Activated CD4-positive, alpha-beta T cell treated with anti-CD3 and anti-CD28 coated beads for 36 hours (primary cell): ENCODE measurements at regions not wholly inside any gene's neighbourhood (a gene's known extent, or its start where the extent isn't known, plus 50 kb on each side); places are given as distances from the start of the nearest gene placed in this dataset.

Experiments
- ATAC-seq: fragments of 200-7000 bp; cut with Tn5 transposase; one replicate; pipeline ENCODE4 v1.10.0; 2021; ENCODE audit warnings: mild to moderate bottlenecking, moderate library complexity
- CTCF ChIA-PET: fragments of 350-600 bp; sonication (Branson Sonifier 250); formaldehyde crosslinking; loops from one replicate; lab custom pipeline; 2021; ENCODE audit warnings: antibody characterized with exemption; lab: Charles Lee
- POLR2A ChIA-PET: fragments of 350-600 bp; sonication (Branson Sonifier 250); formaldehyde crosslinking; loops from one replicate; lab custom pipeline; 2021; ENCODE audit warnings: antibody characterized with exemption, inconsistent platforms; lab: Charles Lee
- DNase-seq: peaks from one replicate; pipeline ENCODE4 v3.0.0-alpha.2; 2020
- H3K27ac Mint-ChIP-seq: one replicate; pipeline ENCODE4 v1.8.0; 2021; ENCODE audit warnings: mixed read lengths
- H3K27me3 Mint-ChIP-seq: one replicate; pipeline ENCODE4 v1.8.0; 2021; ENCODE audit warnings: mixed read lengths
- H3K36me3 Mint-ChIP-seq: one replicate; pipeline ENCODE4 v1.8.0; 2021; ENCODE audit warnings: low read depth, mixed read lengths
- H3K4me1 Mint-ChIP-seq: one replicate; pipeline ENCODE4 v1.8.0; 2021; ENCODE audit warnings: mixed read lengths
- H3K4me3 Mint-ChIP-seq: one replicate; pipeline ENCODE4 v1.8.0; 2021; ENCODE audit warnings: mild to moderate bottlenecking, moderate library complexity, mixed read lengths
- H3K9me3 Mint-ChIP-seq: one replicate; pipeline ENCODE4 v1.8.0; 2021; ENCODE audit warnings: low read depth, mixed read lengths
- intact Hi-C, 2 experiments: fragments of 100-400 bp; cut with DNase I in 1 of 2; cut with micrococcal nuclease in 1 of 2; formaldehyde crosslinking; loops; one replicate each; pipeline versions ENCODE4 v1.14.2 to v1.15.1; 2022 to 2024; cut with DNase I, micrococcal nuclease

DNA sequence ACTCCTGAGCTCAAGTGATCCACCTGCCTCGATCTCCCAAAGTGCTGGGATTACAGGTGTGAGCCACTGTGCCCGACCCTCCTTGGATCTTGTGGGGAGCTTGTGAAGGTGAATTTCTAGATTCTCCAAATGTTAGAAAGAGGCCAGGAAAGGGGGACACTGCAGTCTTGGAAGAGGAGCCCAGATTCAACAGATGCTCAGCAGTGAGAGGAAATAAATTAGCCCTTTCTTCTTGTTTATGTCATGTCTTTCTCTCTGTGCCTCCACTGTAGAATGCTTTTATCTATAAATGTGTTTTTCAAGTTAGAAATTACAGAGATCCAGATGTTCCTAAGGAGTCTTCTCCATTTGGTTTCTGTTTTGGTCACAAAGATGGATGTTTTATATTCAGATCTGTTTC, 346.6 kb upstream of the KAZN start:
- H3K4me1 Mint-ChIP-seq = no peaks in the 10 kb centered on the region
- no peaks in the 10 kb centered on the region for H3K27me3 Mint-ChIP-seq
- H3K36me3 Mint-ChIP-seq = no peaks in the 10 kb centered on the region
- no peaks in the 10 kb centered on the region for H3K9me3 Mint-ChIP-seq
- no peak for ATAC-seq
- no peak overlapping the region for H3K4me3 Mint-ChIP-seq
- DNase-seq = no peak
- POLR2A ChIA-PET = no interaction called here
- CTCF ChIA-PET = interaction anchor here (1.6 kb wide), 1 partner anchor 11 kb away, joined by 4 read pairs; no protein-coding TSS in a partner anchor
- no peak overlapping the region for H3K27ac Mint-ChIP-seq
- intact Hi-C loops = no loop called here

DNA sequence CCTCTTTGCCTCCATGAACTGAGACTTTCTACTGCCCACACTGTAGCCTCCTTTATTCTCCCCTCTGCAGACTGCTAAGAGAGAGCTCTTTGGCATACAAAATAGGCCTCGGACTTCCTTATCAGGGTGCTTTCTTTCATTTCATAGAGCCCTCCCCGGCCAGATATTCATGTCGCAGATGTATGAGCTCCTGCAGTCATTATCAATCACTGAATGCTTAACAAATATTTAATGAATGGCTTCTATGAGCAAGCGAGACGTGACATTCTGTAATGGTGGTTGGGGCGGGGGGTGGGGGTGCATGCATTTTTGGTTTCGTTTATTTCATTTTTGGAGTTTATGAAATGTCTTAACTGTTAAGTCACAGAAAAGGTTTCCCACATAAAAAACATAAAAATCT, 344.8 kb upstream of the KAZN start:
- Mint-ChIP-seq H3K9me3 (no peaks in the 10 kb centered on the region), H3K4me1 (no peaks in the 10 kb centered on the region), H3K27me3 (no peaks in the 10 kb centered on the region), H3K4me3 (no peak overlapping the region), H3K27ac (no peak overlapping the region), H3K36me3 (no peaks in the 10 kb centered on the region)
- ChIA-PET CTCF (interaction anchor here (1.6 kb wide), 1 partner anchor 9 kb away, joined by 4 read pairs; no protein-coding TSS in a partner anchor), POLR2A (no interaction called here)
- ATAC-seq = no peak
- intact Hi-C loops = no loop called here
- no peak for DNase-seq

DNA sequence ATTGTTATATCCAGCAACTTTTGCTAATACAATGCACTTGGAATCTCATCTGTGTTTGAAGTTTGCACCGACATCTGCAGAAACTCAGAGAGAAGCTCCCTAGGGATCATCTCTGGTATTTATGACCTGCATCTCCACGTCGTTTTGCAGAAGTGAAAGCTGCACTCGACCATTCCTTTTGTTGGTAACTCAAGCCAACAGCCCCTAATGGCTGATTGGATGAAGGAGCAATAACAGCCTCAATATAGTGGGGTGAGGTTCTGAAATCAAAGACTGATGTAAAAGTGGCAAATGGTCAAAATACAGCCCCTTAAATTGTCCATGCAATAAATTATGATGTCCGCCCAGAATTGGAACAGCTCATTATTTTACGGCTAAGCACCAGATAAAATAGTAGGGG, 344.2 kb upstream of the KAZN start:
- Mint-ChIP-seq H3K27me3 (no peaks in the 10 kb centered on the region), H3K4me3 (no peak overlapping the region), H3K4me1 (no peaks in the 10 kb centered on the region), H3K9me3 (no peaks in the 10 kb centered on the region), H3K27ac (no peak overlapping the region), H3K36me3 (no peaks in the 10 kb centered on the region)
- ATAC-seq (no peak), DNase-seq (no peak)
- ChIA-PET POLR2A (no interaction called here), CTCF (no interaction called here)
- intact Hi-C loops = no loop called here

DNA sequence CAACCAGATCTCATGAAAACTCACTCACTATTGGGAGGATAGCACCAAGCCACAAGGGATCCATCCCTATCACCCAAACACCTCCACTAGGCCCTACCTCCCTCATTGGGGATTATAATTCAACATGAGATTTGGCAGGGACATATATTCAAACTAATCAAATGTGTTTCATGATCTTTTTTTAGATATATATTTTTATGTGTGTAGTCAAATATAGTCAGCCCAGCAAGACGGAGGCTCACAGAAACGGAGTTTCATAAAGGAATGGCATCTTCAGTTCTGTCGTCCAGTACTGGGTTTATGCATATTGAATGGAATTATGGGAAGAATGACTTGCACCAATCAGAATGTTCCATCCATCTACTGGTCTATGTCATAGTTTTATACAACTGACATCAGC, 343.3 kb upstream of the KAZN start:
- Mint-ChIP-seq H3K4me1 (no peaks in the 10 kb centered on the region), H3K27ac (no peak overlapping the region), H3K27me3 (no peaks in the 10 kb centered on the region), H3K4me3 (no peak overlapping the region), H3K9me3 (no peaks in the 10 kb centered on the region), H3K36me3 (no peaks in the 10 kb centered on the region)
- DNase-seq (no peak), ATAC-seq (no peak)
- ChIA-PET CTCF (no interaction called here), POLR2A (no interaction called here)
- intact Hi-C loops = no loop called here

DNA sequence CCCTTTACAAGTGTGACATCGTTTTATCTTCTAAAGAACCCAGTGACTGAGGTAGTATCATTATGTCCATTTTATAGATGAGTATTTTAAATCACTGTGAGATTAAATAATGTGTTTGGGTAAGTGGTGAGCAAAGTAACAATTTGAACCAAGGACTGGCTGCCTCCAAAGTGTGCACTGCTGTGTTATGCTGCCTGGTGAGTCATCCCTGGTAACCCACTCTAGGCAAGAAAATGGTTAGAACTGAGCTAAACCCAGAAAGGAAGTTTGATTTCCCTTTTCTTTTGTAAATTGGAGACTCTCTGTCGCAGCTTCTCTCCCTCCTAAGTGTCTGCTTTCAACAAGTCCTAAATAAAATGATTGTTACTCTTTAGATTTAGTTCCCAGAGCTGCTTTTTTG, 342.8 kb upstream of the KAZN start:
- no peaks in the 10 kb centered on the region for H3K27me3 Mint-ChIP-seq
- DNase-seq (no peak), ATAC-seq (no peak)
- ChIA-PET CTCF (no interaction called here), POLR2A (no interaction called here)
- no peaks in the 10 kb centered on the region for H3K4me1 Mint-ChIP-seq
- no peak overlapping the region for H3K27ac Mint-ChIP-seq
- intact Hi-C loops = no loop called here
- no peaks in the 10 kb centered on the region for H3K36me3 Mint-ChIP-seq
- H3K4me3 Mint-ChIP-seq = no peak overlapping the region
- H3K9me3 Mint-ChIP-seq = no peaks in the 10 kb centered on the region

DNA sequence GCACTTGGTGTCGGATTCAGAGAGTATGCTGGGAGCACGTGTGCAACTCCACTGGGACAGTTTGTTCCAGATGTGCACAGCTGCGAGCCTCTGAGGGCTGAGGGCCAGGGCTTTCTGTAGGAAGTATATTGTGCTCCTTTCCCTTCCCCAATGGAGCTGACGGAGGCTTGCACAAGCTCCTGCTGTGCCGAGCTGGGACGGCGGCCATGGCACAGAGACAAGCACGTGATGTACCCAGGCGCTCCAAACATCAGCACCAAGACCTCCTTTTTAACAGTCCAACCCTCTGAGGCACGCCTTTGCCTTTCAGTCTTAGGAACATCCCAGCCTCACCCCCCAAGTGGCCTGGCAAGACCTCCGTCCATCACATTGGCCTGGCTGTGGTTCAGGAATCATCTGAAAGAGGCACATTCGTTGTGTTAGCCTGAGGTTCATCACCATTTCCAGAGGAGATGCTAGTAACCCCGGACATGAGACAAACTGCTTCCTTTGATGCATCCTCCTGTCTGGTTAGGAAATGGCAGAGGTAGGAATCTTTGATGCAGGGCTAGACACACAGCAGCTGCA, 339.2 kb upstream of the KAZN start:
- Mint-ChIP-seq H3K36me3 (no peaks in the 10 kb centered on the region), H3K4me1 (no peaks in the 10 kb centered on the region), H3K9me3 (no peaks in the 10 kb centered on the region), H3K27ac (no peak overlapping the region), H3K4me3 (no peak overlapping the region), H3K27me3 (no peaks in the 10 kb centered on the region)
- ChIA-PET POLR2A (no interaction called here), CTCF (no interaction called here)
- ATAC-seq = no peak
- no peak for DNase-seq
- intact Hi-C loops = no loop called here

DNA sequence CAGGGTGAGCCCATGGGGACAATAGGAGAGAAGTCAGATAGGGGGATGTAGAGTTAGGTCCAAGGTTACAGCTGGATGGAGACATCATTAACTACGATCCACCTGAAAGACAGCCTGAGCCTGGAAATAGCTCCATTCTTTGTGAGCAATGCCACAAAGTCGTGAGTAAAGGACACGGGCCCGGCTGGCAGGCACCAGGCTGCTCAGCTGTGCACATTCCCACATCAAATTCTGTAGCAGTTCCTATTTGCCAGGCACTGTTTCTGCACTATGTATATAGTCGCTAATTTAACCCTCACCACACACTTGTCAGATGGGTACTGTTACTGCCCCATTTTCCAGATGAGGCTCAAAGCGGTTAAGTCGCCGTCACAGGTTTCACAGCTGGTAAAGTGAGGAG, 338.0 kb upstream of the KAZN start:
- intact Hi-C loops = no loop called here
- no peaks in the 10 kb centered on the region for H3K4me1 Mint-ChIP-seq
- no peak overlapping the region for H3K4me3 Mint-ChIP-seq
- H3K27ac Mint-ChIP-seq = no peak overlapping the region
- DNase-seq = no peak
- H3K9me3 Mint-ChIP-seq = no peaks in the 10 kb centered on the region
- no peak for ATAC-seq
- CTCF ChIA-PET = no interaction called here
- H3K27me3 Mint-ChIP-seq = no peaks in the 10 kb centered on the region
- POLR2A ChIA-PET = no interaction called here
- H3K36me3 Mint-ChIP-seq = no peaks in the 10 kb centered on the region

DNA sequence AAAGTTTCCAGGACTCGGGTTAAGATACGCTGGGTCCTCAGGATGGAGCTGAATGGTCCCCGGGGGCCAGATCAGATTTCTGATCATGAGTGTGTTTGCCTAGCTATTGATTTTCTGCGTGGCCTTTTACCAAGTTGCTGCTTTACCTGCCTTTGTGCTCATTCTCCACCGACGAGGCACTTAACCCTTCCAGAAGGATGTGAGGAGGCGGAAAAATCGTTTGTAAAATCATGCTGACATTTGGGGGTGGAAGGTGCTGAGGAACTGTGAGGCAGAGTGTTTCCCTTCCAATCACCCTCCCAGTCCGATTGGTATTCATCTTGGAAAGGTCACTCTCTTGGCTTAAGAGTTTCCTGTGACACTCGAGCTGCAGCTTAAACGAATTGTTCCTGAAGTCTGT, 337.1 kb upstream of the KAZN start:
- ATAC-seq (no peak), DNase-seq (no peak)
- intact Hi-C loops = no loop called here
- no peaks in the 10 kb centered on the region for H3K36me3 Mint-ChIP-seq
- H3K27ac Mint-ChIP-seq = no peak overlapping the region
- H3K4me3 Mint-ChIP-seq = no peak overlapping the region
- ChIA-PET CTCF (no interaction called here), POLR2A (no interaction called here)
- no peaks in the 10 kb centered on the region for H3K9me3 Mint-ChIP-seq
- H3K27me3 Mint-ChIP-seq = no peaks in the 10 kb centered on the region
- H3K4me1 Mint-ChIP-seq = no peaks in the 10 kb centered on the region

DNA sequence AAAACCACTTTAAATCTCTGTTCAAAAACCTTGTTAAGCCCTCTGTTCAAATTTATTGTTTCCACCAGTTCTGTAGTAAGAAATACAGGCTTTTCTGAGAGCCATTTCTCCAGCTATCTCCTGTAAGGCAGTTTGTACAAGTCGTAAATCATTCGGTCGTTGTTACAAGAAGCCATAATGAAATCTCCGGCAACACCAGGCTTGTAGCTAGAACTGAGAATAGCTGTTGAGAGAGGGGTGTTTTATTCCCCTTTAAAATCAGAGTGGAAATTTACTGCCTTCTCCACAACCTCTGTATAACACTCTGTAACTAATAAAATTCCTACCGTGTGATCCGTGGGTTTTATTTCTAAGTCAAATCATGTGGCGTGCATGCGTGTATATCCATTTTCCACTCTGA, 335.8 kb upstream of the KAZN start:
- Mint-ChIP-seq H3K36me3 (no peaks in the 10 kb centered on the region), H3K9me3 (no peaks in the 10 kb centered on the region), H3K4me3 (no peak overlapping the region), H3K27ac (no peak overlapping the region), H3K27me3 (no peaks in the 10 kb centered on the region), H3K4me1 (no peaks in the 10 kb centered on the region)
- DNase-seq = no peak
- intact Hi-C loops = no loop called here
- ChIA-PET POLR2A (no interaction called here), CTCF (interaction anchor here (1.4 kb wide), 1 partner anchor 10 kb away, joined by 4 read pairs; no protein-coding TSS in a partner anchor)
- no peak for ATAC-seq

DNA sequence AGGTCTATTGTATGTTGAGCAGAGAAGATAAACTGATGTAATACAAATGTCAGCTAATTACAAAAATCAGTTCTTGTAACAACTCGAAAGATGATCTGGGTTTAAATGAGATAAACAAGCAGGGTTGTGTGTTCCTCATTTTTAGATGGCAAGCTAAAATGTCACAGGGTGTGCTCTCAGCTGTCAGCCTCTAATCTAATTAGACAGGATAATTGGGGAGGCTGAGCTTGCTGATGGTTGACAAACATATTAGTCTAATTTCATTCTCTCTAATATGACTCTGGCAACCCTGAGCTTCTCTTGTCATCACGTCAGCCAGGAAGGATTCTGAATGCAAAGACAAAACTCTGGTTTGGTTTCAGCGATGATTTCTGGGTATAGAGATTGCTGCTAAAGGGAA, 335.3 kb upstream of the KAZN start:
- ChIA-PET POLR2A (no interaction called here), CTCF (interaction anchor here (1.4 kb wide), 1 partner anchor 10 kb away, joined by 4 read pairs; no protein-coding TSS in a partner anchor)
- no peak for ATAC-seq
- Mint-ChIP-seq H3K4me1 (no peaks in the 10 kb centered on the region), H3K36me3 (no peaks in the 10 kb centered on the region), H3K27ac (no peak overlapping the region), H3K27me3 (no peaks in the 10 kb centered on the region), H3K9me3 (no peaks in the 10 kb centered on the region), H3K4me3 (no peak overlapping the region)
- DNase-seq = no peak
- intact Hi-C loops = no loop called here

DNA sequence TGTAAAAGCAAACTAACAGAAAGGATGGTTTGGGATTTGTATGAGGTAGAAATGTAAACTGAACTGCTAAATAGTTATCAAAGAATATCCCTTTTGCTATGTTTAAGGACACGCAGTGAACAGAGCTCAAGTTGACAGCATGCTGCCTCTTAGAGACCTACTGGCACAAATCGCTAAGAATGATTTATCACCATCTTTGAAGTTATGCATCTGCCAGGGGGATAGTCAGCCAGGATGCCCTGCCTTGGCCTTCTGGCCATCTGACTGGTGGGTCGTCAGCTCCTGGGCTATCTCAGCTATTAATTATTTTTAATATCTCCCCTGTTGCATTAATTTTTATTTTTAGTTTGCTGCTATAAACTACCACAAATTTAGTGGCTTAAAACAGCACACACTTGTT, 334.8 kb upstream of the KAZN start:
- H3K27ac Mint-ChIP-seq = no peak overlapping the region
- intact Hi-C loops = no loop called here
- no peak overlapping the region for H3K4me3 Mint-ChIP-seq
- no peaks in the 10 kb centered on the region for H3K36me3 Mint-ChIP-seq
- no peaks in the 10 kb centered on the region for H3K9me3 Mint-ChIP-seq
- ATAC-seq (no peak), DNase-seq (no peak)
- ChIA-PET CTCF (no interaction called here), POLR2A (no interaction called here)
- no peaks in the 10 kb centered on the region for H3K4me1 Mint-ChIP-seq
- no peaks in the 10 kb centered on the region for H3K27me3 Mint-ChIP-seq

DNA sequence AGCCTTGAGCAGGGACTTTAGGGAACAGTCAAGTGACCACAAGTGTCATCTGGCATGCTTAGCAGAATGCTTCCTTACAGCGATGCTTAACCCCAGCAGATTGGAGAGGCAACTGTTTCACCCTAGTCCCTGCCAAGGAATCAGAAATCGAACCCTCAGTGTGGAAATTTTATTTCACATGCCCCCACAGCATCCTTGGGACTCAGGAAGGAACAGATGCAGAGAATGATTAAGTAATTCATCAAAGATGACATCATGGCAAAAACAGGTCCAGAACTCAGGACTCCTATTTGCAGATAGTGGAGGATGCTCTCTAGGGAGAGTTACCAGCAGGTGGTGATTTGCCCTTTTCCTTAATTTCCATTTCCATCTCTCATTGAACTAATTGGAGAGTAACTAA, 333.0 kb upstream of the KAZN start:
- intact Hi-C loops = no loop called here
- H3K27ac Mint-ChIP-seq = no peak overlapping the region
- H3K9me3 Mint-ChIP-seq = no peaks in the 10 kb centered on the region
- CTCF ChIA-PET = no interaction called here
- no peaks in the 10 kb centered on the region for H3K27me3 Mint-ChIP-seq
- no peaks in the 10 kb centered on the region for H3K36me3 Mint-ChIP-seq
- POLR2A ChIA-PET = no interaction called here
- H3K4me3 Mint-ChIP-seq = no peak overlapping the region
- no peaks in the 10 kb centered on the region for H3K4me1 Mint-ChIP-seq
- ATAC-seq (no peak), DNase-seq (no peak)
